K562 (cell line): ENCODE measurements at regions not wholly inside any gene's neighbourhood (a gene's known extent, or its start where the extent isn't known, plus 50 kb on each side); places are given as distances from the start of the nearest gene placed in this dataset.

Experiments used
- ATAC-seq: fragments of 200-7000 bp; cut with Tn5 transposase; 3 replicates; pipeline ENCODE4 v1.9.1; 2020; ENCODE audit warnings: moderate library complexity
- BruUV-seq: library from RNA; stranded (reverse); fragments of 400-500 nt; replicated peaks from 2 replicates; lab custom pipeline; 2021; lab: Mats Ljungman, UMichigan
- CTCF ChIA-PET: fragments of 300-600 bp; formaldehyde crosslinking; extraction: SDS; loops from one replicate; lab custom pipeline; 2021; ENCODE audit warnings: low intra/inter-chr PET ratio; lab: Yijun Ruan, JAX
- POLR2A ChIA-PET: fragments of 300-600, 350-650 bp; sonication (Branson Sonifier 250); formaldehyde crosslinking; extraction: SDS; loops from one replicate; lab custom pipeline; 2021; ENCODE audit warnings: antibody characterized with exemption, inconsistent platforms; lab: Yijun Ruan, JAX
- DNase-seq, 4 experiments: peaks; one replicate each; pipeline versions ENCODE4 v3.0.0 to v3.0.0-alpha.2; 2011 to 2018; ENCODE audit warnings: low spot score in 3 of 4, mixed read lengths in 3 of 4; ENCODE audit errors: extremely low read depth in 1 of 4
- FAIRE-seq: peaks from 2 replicates; lab custom pipeline; 2011; peaks lifted over from hg19 to GRCh38; lab: Jason Lieb, UNC
- H2AFZ ChIP-seq: 2 replicates; pipeline ENCODE4 v1.6.0; 2011; ENCODE audit warnings: low read depth, low read length, control low read depth, inconsistent platforms
- H3K27ac ChIP-seq: fragments of 200-600 bp; 3 replicates; pipeline ENCODE4 v1.8.0; 2011; ENCODE audit warnings: low read depth, mild to moderate bottlenecking, control low read depth, inconsistent platforms, low read length, moderate library complexity, mixed read lengths; ENCODE audit errors: extremely low read depth
- H3K27me3 ChIP-seq, 2 experiments: fragments of 300-600 bp in 1 of 2; 2 replicates in 1 of 2; 3 replicates in 1 of 2; pipeline versions ENCODE4 v1.6.0 to v1.8.0; 2011; ENCODE audit warnings: inconsistent platforms in 2 of 2, low read length in 2 of 2, mild to moderate bottlenecking in 1 of 2, mixed read lengths in 1 of 2, moderate library complexity in 1 of 2; ENCODE audit not compliant: control insufficient read depth in 2 of 2, insufficient read depth in 2 of 2
- H3K36me3 ChIP-seq: fragments of 300-600 bp; 3 replicates; pipeline ENCODE4 v1.8.0; 2011; ENCODE audit warnings: mild to moderate bottlenecking, low read length, inconsistent platforms; ENCODE audit not compliant: control insufficient read depth, insufficient read depth
- H3K4me1 ChIP-seq, 2 experiments: fragments of 200-600 bp in 1 of 2; replicated peaks in 1 of 2; 2 replicates in 1 of 2; 3 replicates in 1 of 2; pipeline versions ENCODE4 v1.5.1 to v1.8.0; 2011; ENCODE audit warnings: inconsistent platforms in 2 of 2, low read length in 2 of 2, mild to moderate bottlenecking in 1 of 2, mixed read lengths in 1 of 2, moderate library complexity in 1 of 2; ENCODE audit not compliant: control insufficient read depth in 2 of 2, insufficient read depth in 2 of 2
- H3K4me2 ChIP-seq: 2 replicates; pipeline ENCODE4 v1.6.1; 2011; ENCODE audit warnings: low read length, control low read depth, inconsistent platforms, mixed read lengths; ENCODE audit not compliant: insufficient read depth
- H3K4me3 ChIP-seq: fragments of 200-600 bp; sonication (generic), shearing (Covaris generic); 2 replicates; pipeline ENCODE4 v1.5.1; 2016; ENCODE audit warnings: control low read depth, inconsistent platforms
- H3K79me2 ChIP-seq: fragments of 200-600 bp; 3 replicates; pipeline ENCODE4 v1.8.0; 2011; ENCODE audit warnings: low read length, inconsistent platforms; ENCODE audit not compliant: control insufficient read depth, insufficient read depth
- H3K9ac ChIP-seq, 2 experiments: 2 replicates each; pipeline versions ENCODE4 v1.6.0 to v1.6.1; 2011; ENCODE audit warnings: low read depth in 2 of 2, low read length in 2 of 2, control low read depth in 1 of 2, inconsistent platforms in 1 of 2, mild to moderate bottlenecking in 1 of 2, mixed read lengths in 1 of 2; ENCODE audit not compliant: insufficient read depth in 1 of 2
- H3K9me1 ChIP-seq: one replicate; pipeline ENCODE4 v1.6.0; 2011; ENCODE audit warnings: inconsistent platforms, mild to moderate bottlenecking, low read length, moderate library complexity; ENCODE audit not compliant: control insufficient read depth, insufficient read depth
- H3K9me3 ChIP-seq: replicated peaks from 2 replicates; pipeline ENCODE4 v1.5.1; 2011; ENCODE audit warnings: low read depth, low read length, inconsistent platforms; ENCODE audit not compliant: control insufficient read depth, insufficient read depth
- H4K20me1 ChIP-seq: replicated peaks from 2 replicates; pipeline ENCODE4 v1.6.1; 2011; ENCODE audit warnings: low read length, inconsistent platforms, mixed read lengths; ENCODE audit not compliant: control insufficient read depth, insufficient read depth
- BDP1 ChIP-seq: IDR thresholded peaks from 3 replicates; pipeline ENCODE4 v1.6.1; 2011; ENCODE audit not compliant: insufficient read length, insufficient read depth
- E2F4 ChIP-seq: sonication (generic); formaldehyde crosslinking; IDR thresholded peaks from 2 replicates; pipeline ENCODE4 v1.8.0; 2022; ENCODE audit warnings: mild to moderate bottlenecking, low read depth, missing genetic modification reagents
- FOXP4 ChIP-seq: sonication (generic); formaldehyde crosslinking; IDR thresholded peaks from 2 replicates; pipeline ENCODE4 v1.8.0; 2022; ENCODE audit warnings: mild to moderate bottlenecking, missing genetic modification reagents, borderline replicate concordance
- HOMEZ ChIP-seq: fragments of 250-450 bp; sonication (Bioruptor Pico); IDR thresholded peaks from 2 replicates; pipeline ENCODE4 v1.4.0; 2020; ENCODE audit warnings: mild to moderate bottlenecking, moderate library complexity
- PCBP2 ChIP-seq: fragments of 200-400 bp; formaldehyde crosslinking; IDR thresholded peaks from 2 replicates; pipeline ENCODE4 v1.6.1; 2018; ENCODE audit warnings: low read length, low read depth, mild to moderate bottlenecking, moderate library complexity; ENCODE audit not compliant: poor library complexity, severe bottlenecking
- POLR3A ChIP-seq: IDR thresholded peaks from 2 replicates; pipeline ENCODE4 v1.6.1; 2011; ENCODE audit warnings: borderline replicate concordance, mild to moderate bottlenecking, moderate library complexity; ENCODE audit not compliant: insufficient read length, insufficient read depth; ENCODE audit errors: extremely low read depth
- PRPF4 ChIP-seq: fragments of 200-400 bp; formaldehyde crosslinking; IDR thresholded peaks from one replicate; pipeline ENCODE4 v1.6.1; 2017; ENCODE audit warnings: low read length, low read depth, mild to moderate bottlenecking; ENCODE audit not compliant: insufficient read depth, poor library complexity, severe bottlenecking
- RAD51 ChIP-seq: fragments of 450-650 bp; IDR thresholded peaks from 2 replicates; pipeline ENCODE4 v1.7.1; 2016; ENCODE audit warnings: low read depth, mild to moderate bottlenecking, borderline replicate concordance
- RBM34 ChIP-seq: fragments of 200-400 bp; formaldehyde crosslinking; IDR thresholded peaks from 2 replicates; pipeline ENCODE4 v1.6.1; 2018; ENCODE audit warnings: low read length, borderline replicate concordance; ENCODE audit not compliant: insufficient read depth
- SREBF1 ChIP-seq: fragments of 150-350 bp; IDR thresholded peaks from 2 replicates; pipeline ENCODE4 v1.6.1; 2014; ENCODE audit warnings: antibody characterized with exemption, low read depth, low read length, borderline replicate concordance
- ZNF395 ChIP-seq: fragments of 200-800 bp; sonication (Bioruptor generic); IDR thresholded peaks from 2 replicates; pipeline ENCODE4 v1.6.1; 2017; ENCODE audit warnings: missing genetic modification characterization, missing compliant biosample characterization
- ZNF717 ChIP-seq: fragments of 250-450 bp; sonication (Bioruptor Pico); IDR thresholded peaks from 2 replicates; pipeline ENCODE4 v1.5.0; 2021
- in situ Hi-C: fragments of 300-500 bp; cut with MboI; formaldehyde crosslinking; loops from 4 replicates; pipeline ENCODE4 v1.15.0; 2018; ENCODE audit warnings: inconsistent platforms, mixed read lengths
- intact Hi-C: fragments of 100-400 bp; cut with micrococcal nuclease; formaldehyde crosslinking; loops from 2 replicates; pipeline ENCODE4 v1.14.2; 2022

- TF ChIP-seq PRPF4, result no peak
These were observed 58.8 kb upstream of the SYN3 start (continued) for GRCh38 chr22:33116841-33117547.

GRCh38 chr22:33114565-33114964 lies 56.4 kb upstream of the SYN3 start:
- H3K9me1 ChIP-seq, result no peaks in the 10 kb centered on the region
- DNase-seq (no peak), ATAC-seq (no peak), FAIRE-seq (no peak)
- H3K27ac ChIP-seq, result no peak overlapping the region
- no peak overlapping the region for H2AFZ ChIP-seq
- CTCF ChIA-PET, result interaction anchor here (0.6 kb wide), 1 partner anchor 405 kb away, joined by 3 read pairs; no protein-coding TSS in a partner anchor
- POLR2A ChIA-PET, result no interaction called here
- no TSS peak for BruUV-seq
- H3K4me2 ChIP-seq, result no peak overlapping the region
- no peak overlapping the region for H3K4me3 ChIP-seq
- no peaks in the 10 kb centered on the region; a peak in 1 of 5 replicates for H3K4me1 ChIP-seq
- H3K9me3 ChIP-seq, result no peaks in the 10 kb centered on the region
- no peaks in the 10 kb centered on the region for H3K79me2 ChIP-seq
- intact Hi-C loops (no loop called here), in situ Hi-C loops (no loop called here)
- no peaks in the 10 kb centered on the region for H3K36me3 ChIP-seq
- no peaks in the 10 kb centered on the region; a peak in 1 of 5 replicates for H3K27me3 ChIP-seq
- H4K20me1 ChIP-seq, result no peaks in the 10 kb centered on the region
- H3K9ac ChIP-seq, result no peak overlapping the region
- TF ChIP-seq E2F4 (CRISPR knock-in tag) (no peak), POLR3A (no peak), RBM34 (no peak), SREBF1 (no peak), HOMEZ (CRISPR knock-in tag) (no peak), FOXP4 (CRISPR knock-in tag) (no peak), BDP1 (no peak), ZNF717 (CRISPR knock-in tag) (no peak), ZNF395 (CRISPR knock-in tag) (no peak), RAD51 (no peak), PCBP2 (no peak)
